ENCODE measurements at regions not wholly inside any gene's neighbourhood (a gene's known extent, or its start where the extent isn't known, plus 50 kb on each side); places are given as distances from the start of the nearest gene placed in this dataset.

GRCh38 chr18:34097312-34097711, 127.4 kb downstream of the NOL4 start:
- Histone ChIP-seq H3K27ac (ENCODE audit: low read depth) (no peak overlapping the region), H3K36me3 (ENCODE audit: insufficient read depth) (no peaks in the 10 kb centered on the region), H3K4me1 (ENCODE audit: insufficient read depth) (no peaks in the 10 kb centered on the region), H3K4me3 (ENCODE audit: low read depth, low read length) (no peak overlapping the region)
- no peak for DNase-seq (ENCODE audit: extremely low spot score)
- WGBS, result 61% methylated on average over 1 of the region's 1 CpG

DNA sequence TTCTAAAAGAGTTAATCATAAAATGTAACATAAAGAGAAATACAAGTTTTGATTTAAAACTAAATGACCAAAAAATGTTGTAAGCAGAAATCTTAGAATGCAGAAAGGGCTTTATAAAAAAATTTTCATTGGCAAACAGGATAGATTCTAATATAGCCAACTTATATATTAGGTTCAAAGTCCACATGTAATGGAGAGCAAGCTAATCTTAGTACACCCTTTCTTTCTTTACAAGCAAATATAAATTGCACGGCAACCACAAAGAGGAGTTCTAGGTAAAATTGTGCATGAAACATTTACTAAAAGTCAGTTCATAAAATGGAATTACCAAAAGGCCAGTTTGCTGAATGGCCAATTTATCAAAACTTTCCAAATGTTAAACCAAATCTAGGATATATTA, 130.6 kb downstream of the NOL4 start:
- Histone ChIP-seq H3K4me1 (ENCODE audit: insufficient read depth) (no peaks in the 10 kb centered on the region), H3K4me3 (ENCODE audit: low read depth, low read length) (no peak overlapping the region), H3K36me3 (ENCODE audit: insufficient read depth) (no peaks in the 10 kb centered on the region), H3K27ac (ENCODE audit: low read depth) (no peak overlapping the region)
- WGBS, result 89% methylated on average over 1 of the region's 1 CpG
- DNase-seq (ENCODE audit: extremely low spot score), result no peak

DNA sequence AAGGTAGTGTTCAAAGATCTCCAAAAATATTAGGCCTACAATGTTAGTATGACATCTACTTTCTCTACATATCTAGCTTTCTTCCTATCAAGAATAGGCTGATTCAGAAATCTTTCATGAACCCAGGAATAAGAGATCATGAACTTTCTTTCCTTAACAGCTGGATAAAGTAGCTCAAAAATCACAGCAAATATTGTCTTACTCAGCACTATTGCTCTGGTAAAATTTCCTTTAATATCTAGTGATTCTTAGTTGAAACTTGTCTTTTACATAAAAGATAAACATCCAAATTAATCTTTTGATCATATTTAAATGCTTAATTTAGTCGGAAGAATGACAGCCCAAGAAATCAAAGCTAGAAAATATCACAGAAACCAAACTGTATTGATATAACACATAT, 131.9 kb downstream of the NOL4 start:
- 81% methylated on average over 1 of the region's 1 CpG for WGBS
- Histone ChIP-seq H3K36me3 (ENCODE audit: insufficient read depth) (no peaks in the 10 kb centered on the region), H3K4me3 (ENCODE audit: low read depth, low read length) (no peak overlapping the region), H3K4me1 (ENCODE audit: insufficient read depth) (no peaks in the 10 kb centered on the region), H3K27ac (ENCODE audit: low read depth) (no peak overlapping the region)
- no peak for DNase-seq (ENCODE audit: extremely low spot score)

GRCh38 chr18:34086370-34086769, 138.3 kb downstream of the NOL4 start:
- H3K27ac ChIP-seq (ENCODE audit: low read depth), result no peak overlapping the region
- WGBS, result under 1% methylated on average over 1 of the region's 1 CpG
- H3K36me3 ChIP-seq (ENCODE audit: insufficient read depth), result no peaks in the 10 kb centered on the region
- H3K4me3 ChIP-seq (ENCODE audit: low read depth, low read length), result no peak overlapping the region
- no peaks in the 10 kb centered on the region for H3K4me1 ChIP-seq (ENCODE audit: insufficient read depth)
- DNase-seq (ENCODE audit: extremely low spot score), result no peak

- H3K4me1 ChIP-seq (ENCODE audit: insufficient read depth), result no peaks in the 10 kb centered on the region
- DNase-seq (ENCODE audit: extremely low spot score), result no peak
- WGBS, result 54% methylated on average over 4 of the region's 4 CpGs
- no peaks in the 10 kb centered on the region for H3K36me3 ChIP-seq (ENCODE audit: insufficient read depth)
- H3K27ac ChIP-seq (ENCODE audit: low read depth), result no peak overlapping the region
- no peak overlapping the region for H3K4me3 ChIP-seq (ENCODE audit: low read depth, low read length)
These were observed 139.5 kb downstream of the NOL4 start for GRCh38 chr18:34085140-34085739.

GRCh38 chr18:34084635-34085034, 140.1 kb downstream of the NOL4 start:
- H3K27ac ChIP-seq (ENCODE audit: low read depth), result no peak overlapping the region
- H3K4me1 ChIP-seq (ENCODE audit: insufficient read depth), result no peaks in the 10 kb centered on the region
- H3K36me3 ChIP-seq (ENCODE audit: insufficient read depth), result no peaks in the 10 kb centered on the region
- H3K4me3 ChIP-seq (ENCODE audit: low read depth, low read length), result no peak overlapping the region
- DNase-seq (ENCODE audit: extremely low spot score), result no peak
- WGBS, result 53% methylated on average over 2 of the region's 2 CpGs

DNA sequence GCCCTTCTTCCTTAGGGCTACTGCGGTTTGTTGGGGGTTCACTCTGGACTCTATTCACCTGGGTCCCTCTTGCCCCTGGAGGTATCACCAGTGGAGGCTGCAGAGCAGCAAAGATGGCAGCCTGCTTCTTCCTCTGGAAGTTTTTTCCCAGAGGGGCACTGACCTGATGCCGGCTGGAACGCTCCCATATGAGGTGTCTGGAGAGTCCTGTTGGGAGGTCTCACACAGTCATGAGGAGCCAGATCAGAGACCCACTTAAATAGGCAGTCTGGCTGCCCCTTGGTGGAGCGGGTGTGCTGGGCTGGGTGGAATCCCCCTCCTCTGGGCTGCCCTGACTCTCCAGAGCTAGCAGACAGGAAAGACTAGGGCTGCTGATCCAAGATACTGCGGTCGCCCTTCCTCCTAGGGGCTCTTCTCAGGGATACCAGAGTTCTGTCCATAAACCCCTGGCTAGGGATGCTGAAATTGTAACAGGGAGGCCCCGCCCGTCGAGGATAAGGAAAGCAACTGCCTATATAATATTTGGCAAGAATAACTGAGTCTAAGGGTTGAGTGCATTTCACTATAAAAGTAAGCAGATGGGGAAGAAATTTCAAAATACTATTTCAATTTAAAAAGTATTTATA, 140.7 kb downstream of the NOL4 start:
- H3K27ac ChIP-seq (ENCODE audit: low read depth), result no peak overlapping the region
- H3K36me3 ChIP-seq (ENCODE audit: insufficient read depth), result no peaks in the 10 kb centered on the region
- WGBS, result 73% methylated on average over 9 of the region's 9 CpGs
- no peaks in the 10 kb centered on the region for H3K4me1 ChIP-seq (ENCODE audit: insufficient read depth)
- no peak overlapping the region for H3K4me3 ChIP-seq (ENCODE audit: low read depth, low read length)
- no peak for DNase-seq (ENCODE audit: extremely low spot score)

DNA sequence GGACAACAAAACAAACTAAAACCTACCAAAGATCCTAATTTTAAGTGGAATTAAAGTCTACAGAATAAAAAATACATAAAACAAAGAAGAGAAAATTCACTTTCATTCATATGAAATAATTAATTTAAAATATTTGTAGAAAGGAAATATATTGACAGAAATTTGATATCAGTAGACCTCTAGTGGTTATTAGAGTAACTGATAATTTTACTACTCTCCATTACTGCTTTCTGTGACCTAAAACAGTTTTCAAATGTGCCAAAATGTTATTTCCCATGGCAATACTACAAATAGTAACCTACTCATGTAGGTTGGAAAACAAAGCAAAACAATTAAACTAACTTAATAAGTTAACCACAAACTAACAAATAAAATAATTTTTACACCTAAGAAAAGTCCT, 147.1 kb downstream of the NOL4 start:
- no peak overlapping the region for H3K4me3 ChIP-seq (ENCODE audit: low read depth, low read length)
- no peaks in the 10 kb centered on the region for H3K4me1 ChIP-seq (ENCODE audit: insufficient read depth)
- no peak overlapping the region for H3K27ac ChIP-seq (ENCODE audit: low read depth)
- DNase-seq (ENCODE audit: extremely low spot score), result no peak
- H3K36me3 ChIP-seq (ENCODE audit: insufficient read depth), result no peaks in the 10 kb centered on the region

DNA sequence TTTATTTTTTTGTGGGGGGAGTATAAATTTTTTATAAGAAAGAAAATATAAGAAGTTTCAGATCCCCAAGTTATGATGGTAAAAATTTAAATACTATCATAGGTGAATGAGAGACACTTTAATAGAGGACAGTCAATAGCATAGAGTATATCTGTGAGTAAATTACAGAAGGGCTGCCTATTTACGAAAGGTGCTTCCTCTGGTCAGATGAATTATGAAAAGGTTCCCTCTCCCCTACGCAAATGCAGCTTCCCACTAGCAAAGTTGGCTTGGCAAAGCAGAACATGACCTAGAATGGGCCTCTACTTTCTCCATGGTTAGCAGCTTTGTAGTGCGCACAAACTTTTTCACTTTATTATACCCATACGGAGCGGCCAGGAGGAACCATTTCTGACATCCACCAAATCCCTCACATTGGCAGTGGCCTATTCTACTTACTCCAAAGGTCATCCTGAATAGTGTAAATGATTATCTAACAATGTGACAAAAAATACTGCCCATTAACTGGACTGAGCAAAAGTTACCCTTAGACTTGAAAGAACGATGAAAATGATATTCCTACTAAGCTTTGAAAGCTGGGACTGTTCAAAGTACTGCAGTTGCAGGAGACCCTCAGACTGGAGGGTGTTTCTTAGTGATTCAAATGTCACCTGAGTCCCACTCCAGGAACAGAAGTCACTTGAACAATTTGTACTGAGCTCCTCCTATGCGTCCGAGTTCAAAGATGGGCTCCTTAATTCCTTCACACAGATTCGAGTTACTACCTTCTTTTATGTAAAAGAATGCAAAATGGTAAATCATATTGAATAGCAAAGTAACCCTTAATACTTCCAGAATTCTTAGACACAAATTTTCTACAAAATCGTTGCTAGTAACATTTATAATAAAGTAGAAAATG, 148.5 kb downstream of the NOL4 start:
- Histone ChIP-seq H3K36me3 (ENCODE audit: insufficient read depth) (no peaks in the 10 kb centered on the region), H3K4me3 (ENCODE audit: low read depth, low read length) (no peak overlapping the region), H3K4me1 (ENCODE audit: insufficient read depth) (no peaks in the 10 kb centered on the region), H3K27ac (ENCODE audit: low read depth) (no peak overlapping the region)
- no peak for DNase-seq (ENCODE audit: extremely low spot score)
- 88% methylated on average over 10 of the region's 10 CpGs for WGBS

DNA sequence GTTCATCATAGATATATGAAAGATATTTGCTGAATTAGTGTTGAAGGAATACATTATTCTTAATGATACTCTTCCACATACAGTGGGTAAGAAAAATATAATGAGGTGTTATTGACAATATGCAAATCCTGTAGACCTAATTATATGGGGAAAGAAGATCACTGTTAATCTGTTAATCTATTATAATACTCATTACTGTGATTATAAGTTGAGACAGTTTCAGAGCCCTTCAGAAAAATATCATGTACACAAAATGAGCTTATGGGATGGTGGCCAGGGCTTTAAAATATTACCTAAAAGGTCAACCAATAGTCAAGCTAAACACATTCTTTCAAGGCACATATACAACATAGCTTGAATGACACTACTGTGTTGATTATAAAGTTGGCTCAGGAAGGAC, 163.5 kb downstream of the NOL4 start:
- no peak for DNase-seq (ENCODE audit: extremely low spot score)
- Histone ChIP-seq H3K36me3 (ENCODE audit: insufficient read depth) (no peaks in the 10 kb centered on the region), H3K4me3 (ENCODE audit: low read depth, low read length) (no peak overlapping the region), H3K4me1 (ENCODE audit: insufficient read depth) (no peaks in the 10 kb centered on the region), H3K27ac (ENCODE audit: low read depth) (no peak overlapping the region)

DNA sequence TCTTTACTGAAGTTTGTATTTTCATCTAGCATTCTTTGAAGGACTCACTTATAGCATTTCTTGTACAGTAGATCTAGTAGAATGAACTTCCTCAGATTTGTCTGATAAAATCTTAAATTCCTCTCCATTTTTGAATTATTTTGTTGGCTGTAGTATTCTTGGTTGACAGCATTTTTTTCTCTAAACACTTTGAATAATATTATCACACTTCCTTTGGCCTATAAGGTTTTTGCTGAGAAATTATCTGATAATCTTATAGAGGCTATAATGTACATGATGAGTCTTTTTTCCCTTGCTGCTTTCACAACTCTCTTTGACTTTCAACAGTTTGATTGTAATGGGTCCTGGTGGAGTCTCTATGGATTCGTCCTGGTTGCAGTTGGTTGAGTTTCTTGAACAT, 169.5 kb downstream of the NOL4 start:
- no peak for DNase-seq (ENCODE audit: extremely low spot score)
- Histone ChIP-seq H3K4me1 (ENCODE audit: insufficient read depth) (no peaks in the 10 kb centered on the region), H3K36me3 (ENCODE audit: insufficient read depth) (no peaks in the 10 kb centered on the region), H3K4me3 (ENCODE audit: low read depth, low read length) (no peak overlapping the region), H3K27ac (ENCODE audit: low read depth) (no peak overlapping the region)
- 74% methylated on average over 1 of the region's 1 CpG for whole genome bisulfite sequencing

DNA sequence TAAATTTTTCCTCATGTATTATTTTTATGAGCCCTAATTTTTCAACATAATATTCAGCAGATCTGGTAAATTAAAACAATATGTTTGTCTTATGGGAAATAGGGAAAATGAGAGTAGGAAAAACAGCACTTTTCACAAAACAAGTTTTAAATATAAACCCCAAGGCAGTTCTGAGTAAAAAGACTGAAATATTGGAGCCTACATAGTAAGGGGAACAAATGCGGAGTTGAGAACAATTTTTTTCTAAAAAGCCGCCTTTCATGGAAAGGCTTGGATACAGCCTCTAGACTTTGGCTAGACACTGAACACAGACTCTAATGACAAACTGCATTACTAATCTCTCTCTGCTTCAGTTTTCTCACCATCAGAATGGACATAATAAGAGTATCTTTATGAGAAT, 174.1 kb downstream of the NOL4 start:
- 88% methylated on average over 2 of the region's 2 CpGs for WGBS
- DNase-seq (ENCODE audit: extremely low spot score), result no peak
- Histone ChIP-seq H3K4me1 (ENCODE audit: insufficient read depth) (no peaks in the 10 kb centered on the region), H3K27ac (ENCODE audit: low read depth) (no peak overlapping the region), H3K4me3 (ENCODE audit: low read depth, low read length) (no peak overlapping the region), H3K36me3 (ENCODE audit: insufficient read depth) (no peaks in the 10 kb centered on the region)

DNA sequence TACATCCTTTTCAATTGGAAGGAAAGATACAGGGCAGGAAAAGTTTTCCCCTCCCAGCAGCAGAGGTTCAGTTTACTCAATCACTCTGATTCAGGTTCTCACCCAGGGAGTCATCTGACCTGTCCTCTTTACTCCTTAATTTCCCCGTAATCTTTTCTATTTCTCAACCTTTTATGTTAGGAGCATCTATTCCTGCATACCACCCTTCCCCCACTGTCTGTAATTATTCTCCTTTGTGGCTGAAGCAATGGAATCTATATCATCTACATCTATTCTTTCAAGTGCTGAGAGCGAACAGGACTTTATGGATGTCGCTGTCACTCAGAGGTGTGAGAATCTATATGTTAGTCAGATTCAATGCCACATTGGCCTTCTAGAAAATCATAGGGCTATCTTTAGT, 175.2 kb downstream of the NOL4 start:
- no peak overlapping the region for H3K27ac ChIP-seq (ENCODE audit: low read depth)
- no peak overlapping the region for H3K4me3 ChIP-seq (ENCODE audit: low read depth, low read length)
- H3K4me1 ChIP-seq (ENCODE audit: insufficient read depth), result no peaks in the 10 kb centered on the region
- WGBS, result 72% methylated on average over 3 of the region's 3 CpGs
- H3K36me3 ChIP-seq (ENCODE audit: insufficient read depth), result no peaks in the 10 kb centered on the region
- no peak for DNase-seq (ENCODE audit: extremely low spot score)

GRCh38 chr18:34048423-34048822, 176.3 kb downstream of the NOL4 start:
- H3K4me3 ChIP-seq (ENCODE audit: low read depth, low read length), result no peak overlapping the region
- 62% methylated on average over 3 of the region's 3 CpGs for WGBS
- no peaks in the 10 kb centered on the region for H3K4me1 ChIP-seq (ENCODE audit: insufficient read depth)
- DNase-seq (ENCODE audit: extremely low spot score), result no peak
- H3K36me3 ChIP-seq (ENCODE audit: insufficient read depth), result no peaks in the 10 kb centered on the region
- H3K27ac ChIP-seq (ENCODE audit: low read depth), result no peak overlapping the region
